BJ (cell line): ENCODE measurements at regions not wholly inside any gene's neighbourhood (a gene's known extent, or its start where the extent isn't known, plus 50 kb on each side); places are given as distances from the start of the nearest gene placed in this dataset.

Experiments used
- CTCF ChIA-PET: fragments of 350-600 bp; formaldehyde crosslinking; extraction: SDS; loops from one replicate; lab custom pipeline; 2021; ENCODE audit warnings: antibody characterized with exemption, inconsistent platforms; lab: Yijun Ruan, JAX
- POLR2A ChIA-PET: fragments of 300-600 bp; sonication (Branson Sonifier 250); formaldehyde crosslinking; extraction: SDS; loops from one replicate; lab custom pipeline; 2021; ENCODE audit warnings: antibody characterized with exemption; lab: Charles Lee
- DNase-seq: peaks from one replicate; pipeline ENCODE4 v3.0.0-alpha.2; 2011; ENCODE audit warnings: low read depth
- H3K27me3 ChIP-seq: 2 replicates; pipeline ENCODE4 v1.6.0; 2011; ENCODE audit warnings: low read length; ENCODE audit not compliant: control insufficient read depth, insufficient read depth
- H3K36me3 ChIP-seq: 2 replicates; pipeline ENCODE4 v1.5.1; 2011; ENCODE audit warnings: low read length; ENCODE audit not compliant: control insufficient read depth, insufficient read depth
- H3K4me3 ChIP-seq: 2 replicates; pipeline ENCODE4 v1.5.1; 2011; ENCODE audit warnings: low read depth, mild to moderate bottlenecking, control low read depth, low read length
- CTCF ChIP-seq: IDR thresholded peaks from 2 replicates; pipeline ENCODE4 v1.5.1; 2011; ENCODE audit warnings: low read depth, mild to moderate bottlenecking, control low read depth, inconsistent platforms, low read length, moderate library complexity; ENCODE audit not compliant: insufficient read depth

- ChIA-PET POLR2A (no interaction called here), CTCF (no interaction called here)
- no peak for TF ChIP-seq CTCF
- no peaks in the 10 kb centered on the region for H3K36me3 ChIP-seq
- no peak overlapping the region for H3K4me3 ChIP-seq
- no peak for DNase-seq
- no peaks in the 10 kb centered on the region for H3K27me3 ChIP-seq
These were observed 208.3 kb upstream of the WSCD1 start for GRCh38 chr17:5861854-5862253.

DNA sequence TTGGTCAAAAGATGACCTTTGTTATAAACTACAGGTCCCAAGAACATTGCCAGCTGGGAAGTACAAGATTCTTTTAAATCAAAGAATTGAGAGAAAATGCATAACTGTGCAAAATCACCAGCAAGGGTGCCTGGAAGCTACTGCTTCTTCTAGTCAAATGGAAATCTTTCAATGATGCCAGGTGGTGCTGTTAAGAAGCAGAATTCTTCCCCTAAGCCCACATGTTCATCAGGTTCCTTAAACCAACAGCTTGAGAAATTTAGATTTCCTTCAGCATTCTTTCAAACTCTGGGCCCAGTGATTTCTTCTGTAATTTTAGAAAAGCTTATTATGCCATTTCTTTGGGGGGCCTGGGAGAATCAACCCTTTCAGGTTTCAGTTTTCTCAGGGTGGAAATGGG is 207.8 kb upstream of the WSCD1 start:
- no peak for DNase-seq
- H3K36me3 ChIP-seq, result no peaks in the 10 kb centered on the region
- CTCF ChIA-PET, result no interaction called here
- H3K4me3 ChIP-seq, result no peak overlapping the region
- H3K27me3 ChIP-seq, result no peaks in the 10 kb centered on the region
- POLR2A ChIA-PET, result no interaction called here
- TF ChIP-seq CTCF, result no peak

DNA sequence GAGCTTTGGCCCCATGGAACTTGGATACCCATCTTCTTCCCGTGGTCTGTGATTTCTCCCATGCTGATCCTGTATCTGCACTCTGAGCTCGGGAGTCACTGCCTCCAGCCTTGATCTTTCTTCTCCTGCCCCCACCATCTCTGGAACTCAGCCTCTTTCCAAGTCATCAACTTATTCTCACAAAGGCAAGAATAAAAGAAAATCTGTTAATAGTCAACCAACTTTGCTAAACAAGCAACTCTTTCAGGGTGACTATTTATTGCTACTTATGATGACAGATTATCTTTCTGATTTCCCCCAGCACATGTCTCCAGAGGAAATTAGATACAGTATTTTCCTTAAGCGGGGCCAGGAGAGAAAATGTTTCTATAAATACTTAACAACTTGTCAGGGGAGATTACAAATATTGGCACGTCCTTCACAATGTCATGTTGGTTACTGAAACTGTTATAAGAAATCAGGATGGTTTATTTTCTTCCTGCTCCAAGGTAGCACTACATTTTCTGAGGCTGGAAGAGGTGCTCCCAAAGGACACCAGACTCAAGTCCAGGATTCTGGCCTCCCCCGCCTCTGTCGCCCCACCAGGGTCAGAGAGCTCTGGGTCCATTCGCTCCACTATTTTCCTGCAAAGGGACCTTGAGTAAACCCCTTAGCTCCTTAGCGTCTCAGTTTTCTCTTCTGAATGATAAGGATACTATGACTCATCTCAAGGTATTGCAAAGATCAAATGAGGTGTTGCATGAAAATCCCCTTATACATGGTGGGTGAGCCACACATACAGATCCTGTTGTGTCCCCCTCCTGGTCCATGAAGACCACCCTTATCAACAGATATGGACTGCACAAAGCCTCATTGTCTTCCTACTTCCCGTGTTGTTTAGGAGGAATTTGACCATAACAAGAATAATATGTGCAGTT is 205.2 kb upstream of the WSCD1 start:
- CTCF ChIA-PET, result no interaction called here
- POLR2A ChIA-PET, result no interaction called here
- no peaks in the 10 kb centered on the region for H3K27me3 ChIP-seq
- H3K36me3 ChIP-seq, result no peaks in the 10 kb centered on the region
- TF ChIP-seq CTCF, result no peak
- DNase-seq, result no peak
- no peak overlapping the region for H3K4me3 ChIP-seq

GRCh38 chr17:5866978-5867377 is 203.2 kb upstream of the WSCD1 start:
- POLR2A ChIA-PET, result no interaction called here
- Histone ChIP-seq H3K36me3 (no peaks in the 10 kb centered on the region), H3K27me3 (no peaks in the 10 kb centered on the region; the same call in 1 of the 2 replicates), H3K4me3 (no peak overlapping the region)
- CTCF ChIA-PET, result no interaction called here
- no peak for DNase-seq
- no peak for TF ChIP-seq CTCF

DNA sequence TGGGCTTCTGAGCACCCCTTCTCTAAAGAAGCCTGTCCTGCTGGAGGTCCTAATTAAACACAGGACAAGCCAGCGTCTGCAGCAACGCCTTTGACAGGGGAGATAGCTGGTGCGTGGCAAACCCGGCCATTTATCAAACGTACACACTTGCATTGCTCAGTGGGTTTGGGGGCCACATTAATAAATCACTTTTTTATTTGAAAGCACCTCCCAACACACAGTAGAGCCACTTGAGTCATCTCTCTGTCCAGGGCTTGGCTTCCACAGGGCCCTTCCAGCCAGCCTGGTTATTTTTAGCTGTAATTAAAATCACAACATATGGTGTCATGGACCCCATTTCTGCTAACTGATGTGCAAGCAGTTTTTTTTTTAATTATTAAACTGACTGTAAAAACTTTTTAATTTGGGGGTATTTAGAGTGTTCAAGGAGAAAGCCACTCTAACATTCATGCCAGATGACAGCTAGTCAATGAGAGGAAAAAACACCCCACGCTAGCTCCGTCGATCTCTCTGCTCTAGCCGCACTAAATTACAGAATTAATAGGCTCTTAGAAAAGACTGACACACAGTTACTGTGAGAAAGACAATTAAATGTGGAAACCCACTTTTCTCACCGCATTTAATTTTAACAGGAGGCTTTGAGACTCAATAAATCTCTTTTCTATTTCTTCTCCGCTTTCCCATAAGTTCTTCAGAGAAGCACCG is 201.0 kb upstream of the WSCD1 start:
- no peak for DNase-seq
- POLR2A ChIA-PET, result no interaction called here
- CTCF ChIA-PET, result interaction anchor here (1.0 kb wide), 1 partner anchor 46 kb away, joined by 3 read pairs; no protein-coding TSS in a partner anchor
- H3K36me3 ChIP-seq, result no peaks in the 10 kb centered on the region
- TF ChIP-seq CTCF, result no peak
- no peak overlapping the region for H3K4me3 ChIP-seq
- H3K27me3 ChIP-seq, result no peaks in the 10 kb centered on the region; the same call in 1 of the 2 replicates
